BE2C (cell line): ENCODE measurements at regions not wholly inside any gene's neighbourhood (a gene's known extent, or its start where the extent isn't known, plus 50 kb on each side); places are given as distances from the start of the nearest gene placed in this dataset.

Experiments used
- DNase-seq: peaks from one replicate; pipeline ENCODE4 v3.0.0-alpha.2; 2020
- H3K27me3 ChIP-seq: fragments of 250-450 bp; sonication (Bioruptor Pico); 2 replicates; pipeline ENCODE4 v1.5.1; 2020; ENCODE audit warnings: mild to moderate bottlenecking
- H3K36me3 ChIP-seq: fragments of 250-450 bp; sonication (Bioruptor Pico); 2 replicates; pipeline ENCODE4 v1.5.1; 2020; ENCODE audit warnings: mild to moderate bottlenecking
- H3K4me1 ChIP-seq: fragments of 250-450 bp; sonication (Bioruptor Pico); 2 replicates; pipeline ENCODE4 v1.5.1; 2020
- H3K4me3 ChIP-seq: 2 replicates; pipeline ENCODE4 v1.5.1; 2011; ENCODE audit warnings: low read depth, low read length
- H3K9me3 ChIP-seq: fragments of 250-450 bp; sonication (Bioruptor Pico); 2 replicates; pipeline ENCODE4 v1.5.1; 2020
- TF ChIP-seq, protein P1 (sequence below): IDR thresholded peaks from 2 replicates; pipeline ENCODE4 v1.5.1; 2012; ENCODE audit warnings: mild to moderate bottlenecking, low read depth, low read length

DNA sequence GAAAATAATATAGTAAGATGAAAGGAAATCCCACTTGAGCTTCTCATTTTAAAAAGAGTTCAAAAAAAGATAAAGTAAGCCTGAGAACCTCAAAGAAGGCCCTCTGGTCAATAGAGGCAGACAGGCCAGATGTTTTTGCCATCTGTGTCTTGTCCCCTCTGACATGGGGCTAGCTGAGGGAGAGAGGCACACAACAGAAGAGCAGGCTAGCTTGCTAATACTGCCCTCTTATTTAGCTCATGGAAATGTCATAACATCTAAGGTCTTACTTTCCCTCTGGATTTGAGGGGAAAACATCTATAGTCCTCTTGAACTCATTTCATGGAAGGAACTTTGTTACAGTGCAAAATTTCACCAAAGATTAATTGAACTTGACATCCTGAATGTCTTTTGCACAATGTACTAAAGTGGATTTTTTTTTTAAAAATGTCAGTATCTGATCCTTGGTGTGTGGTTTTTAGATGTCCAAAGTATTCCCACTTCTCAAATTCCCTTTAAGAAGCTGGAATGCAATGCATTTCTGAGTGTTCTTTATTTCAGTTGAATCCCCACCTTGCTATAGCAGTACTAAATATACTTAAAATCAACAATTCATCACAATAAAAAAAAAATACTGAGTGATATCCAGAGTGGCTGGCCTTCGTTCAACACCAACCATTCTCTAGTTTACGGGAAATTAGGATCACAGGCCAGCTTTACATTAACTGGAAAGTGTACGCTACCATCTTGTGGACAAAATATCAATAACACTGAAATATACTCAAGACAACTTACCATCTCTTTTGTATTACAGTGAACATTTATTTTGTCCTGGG is 176.7 kb downstream of the PAH start:
- no peaks in the 10 kb centered on the region for H3K36me3 ChIP-seq
- no peak for DNase-seq

DNA sequence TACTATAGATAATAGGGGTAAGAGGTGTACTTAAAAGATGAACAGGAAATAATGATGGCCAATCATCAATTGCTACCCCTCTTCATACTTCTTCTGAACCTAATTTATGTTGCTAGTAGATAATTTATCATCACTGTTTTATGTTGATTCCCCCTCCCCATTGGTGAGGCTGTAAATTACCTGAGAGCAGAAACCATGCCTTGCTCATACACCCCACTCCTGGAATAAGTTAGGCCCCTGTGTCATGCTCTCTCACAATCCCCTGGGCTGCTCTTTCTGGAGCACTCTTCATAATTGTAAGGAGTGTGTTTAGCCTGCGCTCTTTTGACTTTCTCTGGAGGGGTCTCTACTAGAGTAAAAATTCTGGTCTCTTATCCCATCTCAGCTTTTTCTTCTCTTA is 180.7 kb downstream of the PAH start:
- no peaks in the 10 kb centered on the region for H3K4me1 ChIP-seq
- no peaks in the 10 kb centered on the region; the same call in 1 of the 2 replicates for H3K27me3 ChIP-seq
- no peaks in the 10 kb centered on the region for H3K36me3 ChIP-seq
- no peak for DNase-seq
- TF ChIP-seq, protein P1, sequence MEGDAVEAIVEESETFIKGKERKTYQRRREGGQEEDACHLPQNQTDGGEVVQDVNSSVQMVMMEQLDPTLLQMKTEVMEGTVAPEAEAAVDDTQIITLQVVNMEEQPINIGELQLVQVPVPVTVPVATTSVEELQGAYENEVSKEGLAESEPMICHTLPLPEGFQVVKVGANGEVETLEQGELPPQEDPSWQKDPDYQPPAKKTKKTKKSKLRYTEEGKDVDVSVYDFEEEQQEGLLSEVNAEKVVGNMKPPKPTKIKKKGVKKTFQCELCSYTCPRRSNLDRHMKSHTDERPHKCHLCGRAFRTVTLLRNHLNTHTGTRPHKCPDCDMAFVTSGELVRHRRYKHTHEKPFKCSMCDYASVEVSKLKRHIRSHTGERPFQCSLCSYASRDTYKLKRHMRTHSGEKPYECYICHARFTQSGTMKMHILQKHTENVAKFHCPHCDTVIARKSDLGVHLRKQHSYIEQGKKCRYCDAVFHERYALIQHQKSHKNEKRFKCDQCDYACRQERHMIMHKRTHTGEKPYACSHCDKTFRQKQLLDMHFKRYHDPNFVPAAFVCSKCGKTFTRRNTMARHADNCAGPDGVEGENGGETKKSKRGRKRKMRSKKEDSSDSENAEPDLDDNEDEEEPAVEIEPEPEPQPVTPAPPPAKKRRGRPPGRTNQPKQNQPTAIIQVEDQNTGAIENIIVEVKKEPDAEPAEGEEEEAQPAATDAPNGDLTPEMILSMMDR, result no peak
- no peaks in the 10 kb centered on the region for H3K9me3 ChIP-seq
- H3K4me3 ChIP-seq, result no peak overlapping the region

More for the DNA sequence above, 176.7 kb downstream of the PAH start:
- no peaks in the 10 kb centered on the region for H3K9me3 ChIP-seq
- H3K27me3 ChIP-seq, result no peaks in the 10 kb centered on the region; the same call in 1 of the 2 replicates
- TF ChIP-seq, protein P1, result 0 out of 2 replicates have a peak, but pooled peaks have one; percentile 10
- no peaks in the 10 kb centered on the region for H3K4me1 ChIP-seq
- H3K4me3 ChIP-seq, result no peak overlapping the region

DNA sequence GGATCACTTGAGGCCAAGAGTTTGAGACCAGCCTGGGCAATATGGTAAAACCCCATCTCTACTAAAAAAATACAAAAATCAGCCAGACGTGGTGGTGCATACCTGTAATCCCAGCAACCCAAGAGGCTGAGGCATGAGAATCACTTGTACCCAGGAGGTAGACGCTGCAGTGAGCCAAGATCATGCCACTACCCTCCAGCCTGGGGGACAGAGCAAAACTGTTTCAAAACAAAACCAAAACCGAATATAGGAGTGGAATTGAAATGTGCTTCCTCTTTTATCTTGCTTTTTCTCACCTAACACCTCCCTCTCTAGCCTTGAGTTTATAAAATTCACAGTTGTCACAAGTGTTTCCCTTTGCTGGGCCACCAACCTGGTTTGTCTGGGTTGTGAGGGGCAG is 181.9 kb downstream of the PAH start:
- H3K27me3 ChIP-seq, result no peaks in the 10 kb centered on the region

DNA sequence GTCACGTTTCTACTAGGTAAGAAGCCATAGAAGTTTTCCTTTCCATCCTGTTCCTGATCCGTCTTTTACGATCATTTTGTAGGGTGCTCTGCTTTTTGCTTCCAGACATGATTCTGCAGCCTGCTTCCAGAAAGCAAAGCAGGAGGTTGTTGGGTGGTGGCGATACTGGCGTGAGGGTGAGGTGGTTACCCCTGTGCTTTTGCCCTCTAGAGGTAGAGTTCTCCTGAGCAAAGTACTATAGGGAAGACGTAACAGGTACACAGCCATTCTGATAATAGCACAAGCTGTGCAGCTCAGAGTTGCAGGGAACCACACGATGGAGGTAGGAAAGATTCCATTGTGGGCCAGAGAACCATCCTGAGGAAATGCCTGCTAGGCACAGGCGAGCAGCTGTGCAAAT is 186.0 kb downstream of the PAH start:
- Histone ChIP-seq H3K36me3 (no peaks in the 10 kb centered on the region), H3K4me3 (no peak overlapping the region), H3K27me3 (no peaks in the 10 kb centered on the region), H3K4me1 (no peaks in the 10 kb centered on the region), H3K9me3 (no peaks in the 10 kb centered on the region)
- DNase-seq, result no peak
- TF ChIP-seq, protein P1, result no peak

More for the DNA sequence above, 181.9 kb downstream of the PAH start:
- no peak overlapping the region for H3K4me3 ChIP-seq
- no peaks in the 10 kb centered on the region for H3K36me3 ChIP-seq
- DNase-seq, result no peak
- TF ChIP-seq, protein P1, result no peak
- no peaks in the 10 kb centered on the region for H3K4me1 ChIP-seq
- H3K9me3 ChIP-seq, result no peaks in the 10 kb centered on the region

DNA sequence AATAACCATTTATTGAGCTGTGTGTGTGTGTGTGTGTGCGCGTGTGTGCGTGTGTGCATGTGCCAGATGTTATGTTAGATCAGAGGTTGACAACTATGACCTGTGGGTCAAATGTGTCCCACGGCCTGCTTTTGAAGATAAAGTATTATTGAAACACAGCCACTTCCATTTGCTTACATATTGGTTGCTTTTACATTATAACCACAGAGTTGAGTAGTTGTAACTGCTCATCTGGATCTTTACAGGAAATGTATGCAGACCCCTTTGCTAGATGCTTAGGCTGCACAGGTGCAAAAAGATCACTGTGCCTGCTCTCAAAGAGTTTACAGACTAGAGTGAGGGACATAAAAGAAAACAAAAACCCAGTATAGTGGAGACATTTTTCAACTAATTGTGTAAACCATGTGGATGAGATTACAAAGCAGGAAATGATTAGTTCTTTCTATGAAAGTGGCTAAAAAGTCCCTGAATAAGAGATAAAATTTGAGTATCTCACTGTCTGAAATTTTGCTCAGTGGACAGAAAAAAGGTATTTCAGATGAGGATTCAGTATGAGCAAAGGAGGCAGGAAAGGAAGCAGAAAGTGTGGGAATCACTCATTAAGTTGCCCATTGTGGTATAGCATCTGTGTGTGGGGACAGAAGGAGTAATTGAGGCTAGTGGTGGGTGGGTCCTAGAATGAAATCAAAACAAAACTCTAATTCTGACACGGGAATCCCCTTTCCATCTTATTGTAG is 188.4 kb downstream of the PAH start:
- H3K36me3 ChIP-seq, result no peaks in the 10 kb centered on the region
- no peaks in the 10 kb centered on the region for H3K4me1 ChIP-seq
- no peak for DNase-seq
- H3K4me3 ChIP-seq, result no peak overlapping the region
- no peaks in the 10 kb centered on the region for H3K27me3 ChIP-seq
- no peaks in the 10 kb centered on the region for H3K9me3 ChIP-seq
- TF ChIP-seq, protein P1, result no peak

DNA sequence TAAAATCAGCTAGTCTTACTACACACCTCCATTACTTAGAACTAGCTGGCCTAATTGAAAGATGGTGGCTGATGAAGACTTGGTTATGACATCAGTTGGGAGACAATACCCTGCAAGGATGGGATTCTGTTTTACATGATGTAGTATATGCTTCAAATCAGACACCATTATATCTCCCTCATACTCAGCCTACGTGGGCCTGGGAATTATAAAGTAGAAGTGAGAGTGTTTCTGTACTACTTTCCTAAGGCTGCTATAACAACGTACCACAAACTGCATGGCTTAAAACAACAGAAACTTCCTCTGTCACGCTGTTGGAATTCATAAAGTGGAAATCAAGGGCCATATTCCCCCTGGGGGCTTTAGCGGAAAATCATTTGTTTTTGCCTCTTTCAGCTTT is 190.4 kb downstream of the PAH start:
- H3K4me1 ChIP-seq, result no peaks in the 10 kb centered on the region
- no peaks in the 10 kb centered on the region for H3K36me3 ChIP-seq
- H3K27me3 ChIP-seq, result no peaks in the 10 kb centered on the region
- no peaks in the 10 kb centered on the region for H3K9me3 ChIP-seq
- TF ChIP-seq, protein P1, result no peak
- DNase-seq, result no peak
- H3K4me3 ChIP-seq, result no peak overlapping the region
